ENCODE measurements at regions not wholly inside any gene's neighbourhood (a gene's known extent, or its start where the extent isn't known, plus 50 kb on each side); places are given as distances from the start of the nearest gene placed in this dataset.
"Not testable (repeated sequence)": the region's sequence is repeated elsewhere in the genome, so short reads cannot be mapped to it uniquely, and the experiment has no call there.

DNA sequence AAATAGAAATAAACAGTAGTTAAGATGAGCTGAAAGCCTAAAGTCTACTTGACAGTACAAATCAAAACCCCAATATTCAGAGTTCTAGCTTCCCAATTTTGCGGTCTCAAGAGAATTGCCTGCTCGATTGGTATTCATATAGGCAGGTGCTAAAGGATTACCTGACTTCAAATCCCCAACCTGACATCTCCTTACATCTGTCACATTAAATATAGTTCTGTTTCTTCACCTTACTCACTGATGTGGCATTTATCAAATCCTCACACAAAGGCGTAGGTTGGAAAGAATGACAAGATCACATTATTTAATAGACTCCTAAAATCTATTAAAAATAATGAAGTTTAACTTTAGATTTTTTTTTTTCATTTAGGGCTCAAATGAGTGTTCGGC lies 72.8 kb upstream of the ANKH start:
- DNase-seq (ENCODE audit: low spot score), result no peak

DNA sequence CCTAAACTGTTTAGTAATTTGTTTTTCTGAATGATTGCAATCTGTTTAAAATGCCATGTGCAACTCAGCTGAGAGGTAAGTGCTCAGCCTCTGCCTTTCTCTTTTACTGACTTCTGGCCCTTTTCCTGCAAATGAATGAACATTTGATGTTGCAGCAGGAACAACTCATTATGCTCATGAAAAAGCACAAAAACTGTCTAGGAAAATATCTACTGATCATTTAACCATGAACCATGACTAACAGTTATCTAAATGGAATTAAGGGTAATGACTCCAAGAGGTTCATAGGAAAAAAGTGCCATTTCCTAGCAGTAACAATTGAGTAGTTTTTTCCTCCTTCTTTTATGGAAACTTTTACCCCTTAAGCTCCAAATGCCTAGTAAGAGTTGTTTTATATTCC lies 70.6 kb upstream of the ANKH start:
- DNase-seq (ENCODE audit: low spot score), result no peak

DNA sequence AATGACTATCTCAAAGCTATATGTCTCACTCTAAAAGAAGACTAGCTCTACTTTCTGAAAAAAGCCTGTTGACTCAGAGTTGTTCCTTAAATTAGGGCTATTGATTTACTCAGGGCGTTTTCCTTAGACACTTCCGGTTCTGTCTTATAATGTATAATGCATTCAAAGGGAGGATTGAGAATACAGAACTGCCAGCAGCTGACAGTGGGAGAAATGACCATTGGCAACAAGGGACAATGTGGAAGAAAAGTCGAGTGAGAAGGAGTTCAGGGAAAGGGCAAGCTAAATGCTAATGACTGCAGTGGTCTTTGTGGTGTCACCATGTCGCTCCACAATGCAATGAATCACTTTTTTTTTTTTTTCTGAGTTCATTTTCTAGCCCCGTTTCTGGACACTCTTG lies 65.7 kb upstream of the ANKH start:
- no peak for DNase-seq (ENCODE audit: low spot score)

DNA sequence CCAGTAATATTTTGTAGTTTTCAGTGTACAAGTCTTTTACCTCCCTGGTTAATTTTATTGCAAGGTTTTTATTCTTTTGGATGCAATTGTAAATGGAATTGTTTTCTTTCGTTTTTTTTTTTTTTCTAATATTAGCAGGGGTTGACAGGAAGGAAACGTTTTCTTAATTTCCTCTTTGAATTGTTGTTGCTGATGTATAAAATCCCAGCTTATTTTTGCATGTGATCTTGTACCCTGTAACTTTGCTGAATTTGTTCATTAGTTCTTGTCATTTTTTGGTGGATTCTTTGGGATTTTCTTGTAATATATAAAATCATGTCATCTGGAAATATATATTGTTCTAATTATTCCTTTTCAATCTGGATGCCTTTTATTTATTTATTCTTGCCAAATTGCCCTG lies 65.0 kb upstream of the ANKH start:
- no peak for DNase-seq (ENCODE audit: low spot score)

DNA sequence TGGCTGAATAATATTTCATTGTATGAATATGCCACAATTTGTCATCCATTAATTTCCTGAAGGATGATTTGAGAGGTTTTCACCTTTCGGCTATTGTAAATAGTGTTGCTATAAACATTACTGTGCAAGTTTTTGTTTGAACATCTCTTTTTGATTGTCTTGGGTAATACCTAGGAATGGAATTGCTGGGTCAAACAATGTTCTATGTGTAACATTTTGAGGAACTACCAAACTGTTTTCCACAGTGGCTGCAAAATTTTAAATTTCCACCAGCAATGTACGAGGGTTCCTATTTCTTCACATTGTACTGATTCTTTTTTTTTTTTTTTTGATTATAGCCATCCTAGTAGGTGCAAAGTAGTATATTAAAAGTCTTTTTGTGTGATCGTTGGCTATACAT lies 63.8 kb upstream of the ANKH start:
- no peak for DNase-seq (ENCODE audit: low spot score)

DNA sequence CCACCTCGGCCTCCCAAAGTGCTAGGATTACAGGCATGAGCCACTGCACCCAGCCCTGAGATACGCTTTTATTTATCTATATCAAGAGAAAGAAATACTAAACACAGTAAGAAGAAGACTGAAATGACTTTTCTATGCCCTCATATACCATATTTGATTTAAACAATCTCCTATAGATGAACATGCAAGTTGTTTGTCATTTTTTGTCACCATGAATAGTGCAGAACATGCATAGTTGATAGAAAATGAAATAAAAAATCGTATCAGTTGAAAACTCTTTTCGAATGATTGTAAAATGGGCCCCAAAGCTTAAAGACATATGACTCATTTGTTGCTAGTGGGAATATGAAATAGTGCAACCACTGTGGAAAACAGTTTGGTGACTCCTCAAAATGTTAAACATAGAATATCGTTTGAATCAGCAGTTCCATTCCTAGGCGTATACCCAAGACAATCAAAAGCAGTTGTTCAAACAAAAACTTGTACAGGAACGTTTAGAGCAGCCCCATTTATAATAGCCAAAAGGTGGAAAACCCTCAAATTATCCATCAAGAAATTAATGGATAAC lies 61.4 kb upstream of the ANKH start:
- no peak for DNase-seq (ENCODE audit: low spot score)

DNA sequence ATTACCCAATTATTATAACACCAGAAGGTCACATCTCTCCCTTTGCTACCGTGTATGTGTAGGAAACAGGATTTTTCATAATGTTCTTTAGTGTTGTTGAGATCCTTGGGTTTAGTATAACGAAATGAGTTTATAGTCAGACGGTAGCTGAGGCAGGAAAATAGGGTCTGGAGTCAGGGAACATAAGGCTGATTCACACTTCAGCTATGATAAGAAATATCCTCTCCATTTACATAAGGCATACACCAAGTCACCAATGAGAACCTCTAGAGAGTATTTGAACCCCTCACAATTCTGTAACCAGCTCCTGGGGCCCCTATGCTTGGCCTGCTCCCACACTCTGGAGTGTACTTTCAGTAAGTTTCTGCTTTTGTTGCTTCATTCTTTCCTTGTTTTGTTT lies 58.9 kb upstream of the ANKH start:
- DNase-seq (ENCODE audit: low spot score), result no peak

DNA sequence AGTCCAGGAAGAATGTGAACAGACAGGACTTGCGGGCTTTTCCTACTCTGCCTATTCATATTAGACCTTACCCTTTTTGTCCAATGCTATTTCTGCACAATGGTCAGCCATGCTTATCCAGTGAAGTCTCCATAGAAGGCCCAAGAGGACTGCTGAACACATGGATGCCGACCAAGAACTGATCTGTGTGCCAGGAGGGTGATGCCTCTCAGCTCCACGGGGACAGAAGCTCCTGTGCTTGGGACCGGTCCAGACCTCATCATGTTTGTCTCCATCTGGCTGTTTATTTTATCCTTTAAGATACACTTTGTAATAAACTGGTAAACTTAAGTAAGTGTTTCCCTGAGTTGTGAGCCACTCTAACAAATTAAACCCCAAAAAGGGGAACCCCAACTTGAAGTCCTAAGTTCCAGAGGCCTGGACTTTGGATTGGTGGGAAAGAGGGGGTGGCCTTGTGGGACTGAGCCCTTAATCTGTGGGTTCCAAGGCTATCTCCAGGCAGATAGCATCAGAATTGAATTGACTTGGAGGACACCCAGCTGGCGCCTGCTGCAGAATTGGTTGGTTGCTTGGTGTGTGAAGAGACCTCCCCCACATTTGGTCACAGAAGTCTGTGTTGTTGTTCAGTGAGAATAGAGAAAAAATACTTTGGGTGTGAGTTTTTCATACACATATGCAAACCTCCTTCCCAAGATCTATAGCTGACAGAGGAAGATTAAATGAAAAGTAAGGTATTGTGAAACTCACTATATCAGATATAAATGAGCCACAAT lies 57.9 kb upstream of the ANKH start:
- DNase-seq (ENCODE audit: low spot score), result no peak

DNA sequence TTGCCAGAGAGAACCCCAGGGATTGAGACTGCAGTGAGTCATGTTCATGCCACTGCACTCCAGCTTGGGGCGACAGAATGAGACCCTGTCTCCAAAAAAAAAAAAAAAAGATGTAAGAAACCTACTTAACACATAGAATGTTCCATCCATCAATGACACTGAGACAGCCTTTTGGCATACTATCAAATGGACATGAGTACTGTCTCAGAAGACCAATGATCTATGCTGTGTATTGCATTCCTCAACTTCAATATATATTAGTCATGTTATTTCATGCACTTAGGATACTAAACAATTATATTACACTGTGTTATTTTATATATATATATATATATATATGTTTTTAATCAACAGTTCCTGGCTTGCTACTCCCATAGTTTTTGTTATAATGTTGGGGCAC lies 57.1 kb upstream of the ANKH start:
- no peak for DNase-seq (ENCODE audit: low spot score)

DNA sequence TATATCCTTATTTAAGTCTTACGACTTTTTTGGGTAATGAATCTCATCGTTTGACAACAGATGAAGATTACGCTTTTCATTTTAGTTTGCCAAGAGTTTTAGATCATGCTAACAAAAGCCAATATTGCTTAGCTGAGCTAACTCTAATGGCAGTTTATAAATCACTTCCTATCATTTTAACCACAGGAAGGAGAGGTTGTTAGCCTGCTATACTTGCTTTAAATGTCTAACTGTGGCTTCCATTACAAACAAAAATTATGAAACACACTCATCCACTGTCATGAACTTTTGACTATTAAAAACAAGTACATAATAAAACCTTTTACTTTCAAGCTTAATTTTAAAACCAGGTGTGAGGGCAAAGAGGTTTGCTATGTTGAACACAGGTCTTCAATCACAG lies 53.7 kb upstream of the ANKH start:
- no peak for DNase-seq (ENCODE audit: low spot score)

DNA sequence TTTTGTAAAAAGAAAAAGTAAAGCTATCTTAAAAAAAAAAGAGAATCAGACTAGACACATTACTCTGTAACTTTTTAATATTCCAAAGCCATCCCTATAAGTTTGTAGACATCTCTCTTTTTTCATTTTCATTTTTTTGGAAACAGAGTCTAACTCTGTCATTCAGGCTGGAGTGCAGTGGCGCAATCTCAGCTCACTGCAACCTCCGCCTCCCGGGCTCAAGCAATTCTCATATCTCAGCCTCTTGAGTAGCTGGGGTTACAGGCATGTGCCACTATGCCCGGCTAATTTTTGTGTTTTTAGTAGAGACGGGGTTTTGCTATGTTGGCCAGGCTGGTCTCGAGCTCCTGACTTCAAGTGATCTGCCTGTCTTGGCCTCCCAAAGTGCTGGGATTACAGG lies 51.4 kb upstream of the ANKH start:
- not testable (repeated sequence) for DNase-seq (ENCODE audit: low spot score)

DNA sequence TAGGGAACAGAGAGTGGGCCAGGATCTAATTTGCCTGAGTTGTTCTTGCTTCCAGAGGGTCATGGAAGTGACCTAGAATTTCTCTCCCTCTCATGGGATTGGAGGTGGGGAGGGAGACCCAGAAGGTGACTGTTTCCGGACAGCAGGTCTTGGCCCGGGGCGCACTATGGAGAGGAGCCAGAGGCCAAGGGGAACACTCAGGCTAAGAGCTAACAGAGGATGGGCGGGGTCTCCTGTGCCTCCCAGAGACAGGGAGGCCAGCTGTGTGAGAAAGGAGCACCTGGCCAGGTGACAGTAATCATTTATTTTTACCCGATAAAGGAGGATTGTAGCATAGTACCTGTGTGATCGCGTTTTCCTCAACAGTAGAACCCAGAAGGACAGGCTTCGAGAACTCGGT lies 50.9 kb upstream of the ANKH start:
- no peak for DNase-seq (ENCODE audit: low spot score)

All from mucosa of gallbladder (tissue), 1 donor.